Heart left ventricle (tissue), 16 donors: ENCODE measurements at regions not wholly inside any gene's neighbourhood (a gene's known extent, or its start where the extent isn't known, plus 50 kb on each side); places are given as distances from the start of the nearest gene placed in this dataset.

ENCODE experiments used
- ATAC-seq, 4 donors: fragments of 200-7000 bp; cut with Tn5 transposase; one replicate each; pipeline ENCODE4 v1.9.1; 2020 to 2022; ENCODE audit warnings: moderate library complexity in 4 of 4, mild to moderate bottlenecking in 3 of 4, moderate number of reproducible peaks in 1 of 4
- DNase-seq, 5 donors: peaks; one replicate each; pipeline ENCODE4 v3.0.0-alpha.2; 2020
- H3K27ac ChIP-seq, 12 donors: fragments of 200-600 bp; sonication (generic) in 4 of 12; one replicate each; pipeline versions ENCODE4 v1.5.0 to v1.8.0; 2016 to 2022; ENCODE audit warnings: mild to moderate bottlenecking in 2 of 12
- H3K27me3 ChIP-seq, 9 donors: fragments of 200-600 bp; sonication (generic) in 2 of 9; one replicate each; pipeline versions ENCODE4 v1.5.1 to v1.8.0; 2016 to 2022; ENCODE audit warnings: mild to moderate bottlenecking in 3 of 9
- H3K36me3 ChIP-seq, 9 donors: fragments of 200-600 bp; sonication (generic) in 2 of 9; one replicate each; pipeline versions ENCODE4 v1.5.0 to v1.8.0; 2018 to 2022; ENCODE audit warnings: mild to moderate bottlenecking in 2 of 9
- H3K4me1 ChIP-seq, 12 donors: fragments of 200-600 bp; sonication (generic) in 4 of 12; one replicate each; pipeline versions ENCODE4 v1.5.0 to v1.8.0; 2016 to 2022; ENCODE audit warnings: mild to moderate bottlenecking in 3 of 12
- H3K4me3 ChIP-seq, 12 donors: fragments of 200-600 bp; sonication (generic) in 4 of 12; one replicate each; pipeline versions ENCODE4 v1.5.0 to v1.8.0; 2017 to 2022; ENCODE audit warnings: mild to moderate bottlenecking in 9 of 12, moderate library complexity in 4 of 12
- H3K9me3 ChIP-seq, 12 donors: fragments of 200-600 bp; sonication (generic) in 4 of 12; one replicate each; pipeline versions ENCODE4 v1.5.0 to v1.8.0; 2016 to 2022; ENCODE audit warnings: mild to moderate bottlenecking in 1 of 12
- POLR2A ChIP-seq, 2 donors: fragments of 450-650 bp; IDR thresholded peaks; one replicate each; pipeline ENCODE4 v1.6.1; 2017; ENCODE audit warnings: antibody characterized with exemption in 2 of 2, mild to moderate bottlenecking in 2 of 2, moderate library complexity in 2 of 2
- WGBS, 4 donors: extraction: QIAGEN DNeasy Blood & Tissue Kit in 2 of 4; methylation state at CpG; one replicate each; pipeline versions ENCODE4 v1.1.5 to v1.1.7; 2013 to 2018; 5-methylcytosine and 5-hydroxymethylcytosine counted together
- intact Hi-C, 10 donors: fragments of 100-400 bp; cut with DNase I; formaldehyde crosslinking; loops; one replicate each; pipeline versions ENCODE4 v1.11.1 to v1.14.2; 2022
- TF ChIP-seq, protein P1 (sequence below), 12 donors: fragments of 200-600 bp; sonication (generic) in 4 of 12; IDR thresholded peaks; one replicate each; pipeline versions ENCODE4 v1.5.0 to v1.8.0; 2018 to 2022; ENCODE audit warnings: antibody characterized with exemption in 12 of 12, mild to moderate bottlenecking in 5 of 12
- donor health status: ischemic (EF 13 %, LVEDD 7.1; RV severe dilation, severe dysfunction).
- donor health status: healthy with polysubstance abuse.
- donor health status: DM: no; HTN: yes; CAD: no.
- donor health status: DM: no; HTN: no; CAD: no.
- donor health status: ischemic (EF 25% LVEDD 6.9; RV normal size, moderate dysfunction).
- donor health status: ischemic (EF 25% LVEDD 5.7; RV mildly dilated, moderate dysfunction).
- donor health status: healthy.
- donor health status: DM: yes; HTN: yes; CAD: no.
- donor health status: ischemic (EF 35%, LVEDD 5.7; RV mildly dilated, moderate dysfunction).
- donor health status: nonischemic (EF 11% LVEDD 7.7; RV severe dilation, severe dysfunction).
- donor health status: DM: yes; HTN: yes; CAD: no.
- donor health status: PGD.
- donor health status: ischemic (EF 29% LVEDD 5.4; RV normal size, mild dysfunction).
- donor health status: nonischemic (EF 23%, LVEDD 6.1; RV moderate dilation, normal function).

DNA sequence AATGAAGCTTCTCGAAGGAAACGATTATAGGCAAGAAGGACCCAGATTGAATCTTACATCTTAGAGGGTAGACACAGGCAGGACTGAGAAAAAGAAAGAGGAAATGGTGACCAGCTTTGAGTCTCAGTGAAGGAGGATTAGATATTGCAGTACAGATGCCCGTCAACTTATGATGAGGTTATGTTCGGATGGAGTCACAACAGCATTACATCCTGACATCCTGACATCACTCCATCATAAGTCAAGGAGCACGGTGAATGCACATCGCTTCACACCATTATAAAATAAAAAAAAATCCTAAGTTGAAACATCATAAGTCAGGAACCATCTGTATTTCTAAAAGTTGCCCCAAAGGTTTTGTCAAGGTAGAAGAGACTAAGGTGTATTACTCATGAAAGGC lies 312.3 kb upstream of the PLXNA2 start:
- H3K4me3 ChIP-seq: no peak overlapping the region

DNA sequence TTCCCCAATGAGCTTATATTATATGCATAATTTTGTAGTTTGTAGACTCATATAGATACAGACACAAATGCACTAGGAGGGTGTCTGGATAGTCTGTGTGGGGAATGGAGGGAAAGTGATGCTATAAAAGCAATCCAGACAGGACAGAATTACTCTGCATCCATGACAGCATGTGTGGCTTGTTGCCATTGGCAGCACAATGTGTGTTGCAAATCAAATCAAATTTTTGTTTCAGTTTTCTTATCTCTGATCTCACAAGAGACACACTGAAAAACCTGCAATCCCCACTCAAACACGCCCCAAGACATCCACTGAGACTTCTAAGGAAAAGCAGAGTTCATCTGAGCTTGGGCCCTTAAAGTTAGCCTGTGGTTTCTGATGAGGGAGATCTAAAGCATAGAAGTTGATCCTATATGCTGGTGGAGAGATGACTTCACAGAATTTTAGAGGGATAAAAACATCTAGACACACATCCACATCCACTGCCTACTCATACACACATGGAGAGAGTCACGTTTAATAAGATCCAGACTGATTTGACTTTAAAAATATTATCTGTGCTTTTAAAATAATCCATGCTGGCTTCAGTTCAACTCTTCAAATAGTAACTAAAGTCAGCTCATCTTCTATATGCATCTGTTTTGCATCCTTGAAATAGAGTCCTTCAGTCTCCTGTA lies 313.0 kb upstream of the PLXNA2 start:
- H3K27me3 ChIP-seq: peaks cover 0 to 3% (median 0%) of the 10 kb centered on the region in 9 donors
- ATAC-seq (no peak), DNase-seq (no peak)
- H3K36me3 ChIP-seq: no peaks in the 10 kb centered on the region
- H3K9me3 ChIP-seq: no peaks in the 10 kb centered on the region
- TF ChIP-seq, protein P1, sequence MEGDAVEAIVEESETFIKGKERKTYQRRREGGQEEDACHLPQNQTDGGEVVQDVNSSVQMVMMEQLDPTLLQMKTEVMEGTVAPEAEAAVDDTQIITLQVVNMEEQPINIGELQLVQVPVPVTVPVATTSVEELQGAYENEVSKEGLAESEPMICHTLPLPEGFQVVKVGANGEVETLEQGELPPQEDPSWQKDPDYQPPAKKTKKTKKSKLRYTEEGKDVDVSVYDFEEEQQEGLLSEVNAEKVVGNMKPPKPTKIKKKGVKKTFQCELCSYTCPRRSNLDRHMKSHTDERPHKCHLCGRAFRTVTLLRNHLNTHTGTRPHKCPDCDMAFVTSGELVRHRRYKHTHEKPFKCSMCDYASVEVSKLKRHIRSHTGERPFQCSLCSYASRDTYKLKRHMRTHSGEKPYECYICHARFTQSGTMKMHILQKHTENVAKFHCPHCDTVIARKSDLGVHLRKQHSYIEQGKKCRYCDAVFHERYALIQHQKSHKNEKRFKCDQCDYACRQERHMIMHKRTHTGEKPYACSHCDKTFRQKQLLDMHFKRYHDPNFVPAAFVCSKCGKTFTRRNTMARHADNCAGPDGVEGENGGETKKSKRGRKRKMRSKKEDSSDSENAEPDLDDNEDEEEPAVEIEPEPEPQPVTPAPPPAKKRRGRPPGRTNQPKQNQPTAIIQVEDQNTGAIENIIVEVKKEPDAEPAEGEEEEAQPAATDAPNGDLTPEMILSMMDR (IDR thresholded peaks at IDR 0.05): no peak
- no peak for TF ChIP-seq POLR2A (IDR thresholded peaks at IDR 0.05)
- no peak overlapping the region for H3K27ac ChIP-seq
- H3K4me3 ChIP-seq: no peak overlapping the region
- peaks cover 0 to 7% (median 0%) of the 10 kb centered on the region in 12 donors for H3K4me1 ChIP-seq
- intact Hi-C loops: no loop called here
- 42 to 64% (median 58%) methylated on average over 2 of the region's 2 CpGs for WGBS, 4 donors

More for the DNA sequence above, 312.3 kb upstream of the PLXNA2 start:
- ATAC-seq (no peak), DNase-seq (no peak)
- Histone ChIP-seq H3K4me1 (peaks cover 0 to 7% (median 0%) of the 10 kb centered on the region in 12 donors), H3K9me3 (no peaks in the 10 kb centered on the region), H3K27me3 (peaks cover 0 to 3% (median 0%) of the 10 kb centered on the region in 9 donors), H3K27ac (no peak overlapping the region), H3K36me3 (no peaks in the 10 kb centered on the region)
- WGBS, 4 donors: 94 to 98% (median 96%) methylated on average over 6 of the region's 6 CpGs
- intact Hi-C loops: no loop called here
- no peak for TF ChIP-seq POLR2A (IDR thresholded peaks at IDR 0.05)
- TF ChIP-seq, protein P1 (IDR thresholded peaks at IDR 0.05): no peak

DNA sequence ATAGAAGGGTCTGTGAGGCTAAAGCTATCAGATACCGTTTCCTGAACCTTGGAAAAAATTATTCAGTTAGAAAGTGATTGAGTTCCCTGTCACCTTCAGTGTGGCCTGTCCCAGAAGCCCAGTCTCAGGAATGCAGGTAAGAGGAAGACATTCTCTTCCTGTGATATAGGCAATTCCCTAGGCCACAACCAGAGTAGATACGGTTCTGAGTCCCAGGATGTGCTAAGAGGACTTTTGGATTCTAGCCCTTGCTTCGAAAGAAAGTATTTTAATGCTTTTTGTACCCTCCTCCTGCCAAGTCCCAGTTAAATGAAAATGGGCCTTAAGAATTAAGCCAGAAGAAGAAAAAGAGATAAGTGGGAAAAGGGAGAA lies 313.5 kb upstream of the PLXNA2 start:
- 49 to 65% (median 58%) methylated on average over 3 of the region's 3 CpGs for WGBS, 4 donors
- TF ChIP-seq, protein P1 (IDR thresholded peaks at IDR 0.05): no peak
- no peak for TF ChIP-seq POLR2A (IDR thresholded peaks at IDR 0.05)
- Histone ChIP-seq H3K4me1 (peaks cover 0 to 7% (median 0%) of the 10 kb centered on the region in 12 donors), H3K9me3 (no peaks in the 10 kb centered on the region), H3K27ac (no peak overlapping the region), H3K36me3 (no peaks in the 10 kb centered on the region), H3K27me3 (peaks cover 0 to 3% (median 0%) of the 10 kb centered on the region in 9 donors), H3K4me3 (no peak overlapping the region)
- DNase-seq: no peak
- no peak for ATAC-seq
- intact Hi-C loops: no loop called here

DNA sequence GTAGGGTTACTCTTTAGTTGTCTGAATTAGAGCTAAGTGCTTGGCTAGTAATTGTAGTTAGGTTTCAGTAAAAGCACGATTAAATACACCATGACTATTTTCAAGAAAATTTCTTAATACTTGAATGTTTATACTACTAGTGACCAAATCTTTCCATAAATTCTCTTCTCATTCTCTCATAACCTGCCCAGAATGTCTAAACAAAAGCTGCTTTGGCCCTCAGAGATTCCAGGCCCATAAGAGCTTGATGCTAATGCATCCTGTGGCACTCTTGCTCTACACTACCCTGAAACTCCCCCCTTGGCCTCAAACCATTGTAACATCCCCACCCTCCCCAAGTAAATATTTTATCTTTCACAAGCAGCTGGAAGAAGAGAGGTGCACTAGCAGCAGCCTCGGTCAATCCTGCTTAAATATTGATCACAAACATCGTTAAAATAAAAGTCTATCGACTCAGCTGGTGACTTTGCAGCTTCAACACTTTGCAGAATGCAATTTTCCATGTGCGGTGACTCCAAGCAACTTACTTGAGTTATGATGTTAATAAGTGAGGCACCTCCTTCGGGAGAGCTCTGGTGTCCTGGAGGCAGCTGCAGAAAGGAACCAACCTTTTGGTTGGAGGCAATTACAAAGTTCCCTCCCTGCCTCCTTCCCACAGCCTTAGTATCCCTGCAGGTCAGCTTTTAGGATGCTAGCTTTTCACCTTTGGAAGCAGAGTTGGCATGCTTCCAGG lies 315.6 kb upstream of the PLXNA2 start:
- no peak for ATAC-seq
- H3K9me3 ChIP-seq: no peaks in the 10 kb centered on the region
- no peak for DNase-seq
- H3K36me3 ChIP-seq: no peaks in the 10 kb centered on the region
- H3K4me3 ChIP-seq: no peak overlapping the region
- WGBS, 4 donors: 93 to 96% (median 94%) methylated on average over 6 of the region's 6 CpGs
- no peak for TF ChIP-seq POLR2A (IDR thresholded peaks at IDR 0.05)
- TF ChIP-seq, protein P1 (IDR thresholded peaks at IDR 0.05): no peak
- H3K27me3 ChIP-seq: peaks cover 0 to 3% (median 0%) of the 10 kb centered on the region in 9 donors
- intact Hi-C loops: no loop called here
- H3K4me1 ChIP-seq: peaks cover 0 to 7% (median 0%) of the 10 kb centered on the region in 12 donors
- H3K27ac ChIP-seq: no peak overlapping the region
